HL-60 (cell line): ENCODE measurements at regions not wholly inside any gene's neighbourhood (a gene's known extent, or its start where the extent isn't known, plus 50 kb on each side); places are given as distances from the start of the nearest gene placed in this dataset.

Source experiments
- CTCF ChIP-seq: IDR thresholded peaks from one replicate; pipeline ENCODE4 v1.5.1; 2011; ENCODE audit warnings: low read length, control low read depth, inconsistent platforms; ENCODE audit not compliant: insufficient read depth
- POLR2AphosphoS5 ChIP-seq: IDR thresholded peaks from 2 replicates; pipeline ENCODE4 v1.6.1; 2012; ENCODE audit warnings: low read depth
- REST ChIP-seq: IDR thresholded peaks from 2 replicates; pipeline ENCODE4 v1.6.1; 2012; ENCODE audit warnings: low read depth; ENCODE audit not compliant: insufficient replicate concordance

- TF ChIP-seq CTCF (no peak), REST (no peak), POLR2AphosphoS5 (no peak)
Observed at GRCh38 chr9:107842530-107842929, 353.0 kb upstream of the KLF4 start.
